Iris pigment epithelial cell (primary cell): ENCODE measurements at regions not wholly inside any gene's neighbourhood (a gene's known extent, or its start where the extent isn't known, plus 50 kb on each side); places are given as distances from the start of the nearest gene placed in this dataset.

Source experiments
- DNase-seq: peaks from one replicate; pipeline ENCODE4 v3.0.0-alpha.2; 2011; ENCODE audit warnings: low read depth

DNA sequence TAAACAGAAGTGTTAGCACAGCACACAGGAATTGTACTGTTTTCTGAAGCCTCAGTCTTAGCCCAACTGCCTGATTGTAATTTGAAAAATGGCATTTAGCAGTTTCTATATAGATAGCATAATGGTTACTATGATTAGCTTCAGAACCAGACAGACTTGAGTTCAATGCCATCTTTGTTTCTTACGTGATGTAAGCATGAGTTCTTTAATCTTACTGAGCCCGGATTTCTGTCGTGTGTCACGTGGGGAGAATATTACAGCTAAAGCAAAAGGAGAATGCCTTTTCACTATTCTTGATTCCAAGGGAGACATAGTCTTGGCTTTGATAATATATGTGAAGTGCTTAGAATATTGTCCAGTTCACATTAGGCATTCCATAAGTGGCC is 407.3 kb downstream of the STIM2 start:
- DNase-seq: no peak

GRCh38 chr4:27270435-27270834 is 409.8 kb downstream of the STIM2 start:
- no peak for DNase-seq

GRCh38 chr4:27271555-27271954 is 410.9 kb downstream of the STIM2 start:
- DNase-seq: no peak

DNA sequence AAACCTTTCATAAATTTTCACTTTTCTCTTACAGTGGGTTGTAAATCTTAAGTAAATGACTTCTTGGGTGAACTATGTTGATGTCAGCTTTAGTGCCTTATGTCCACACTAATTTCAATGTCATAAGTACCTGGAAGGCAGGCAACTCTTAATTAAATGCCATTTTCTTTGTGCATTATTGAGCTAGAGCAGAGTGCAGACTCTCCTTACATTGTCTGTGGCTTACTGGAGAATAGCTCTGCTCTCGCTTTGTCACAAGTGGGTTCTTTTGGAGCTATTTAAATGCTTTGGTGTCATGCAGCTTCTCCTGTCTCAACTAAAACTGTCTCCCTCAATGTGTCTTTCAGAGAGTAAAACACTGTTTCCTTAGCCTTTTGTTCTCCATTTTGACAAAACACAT is 411.6 kb downstream of the STIM2 start:
- no peak for DNase-seq

- no peak for DNase-seq
Observed at GRCh38 chr4:27276307-27277073, 415.8 kb downstream of the STIM2 start.

GRCh38 chr4:27278615-27279375 is 418.2 kb downstream of the STIM2 start:
- DNase-seq: peak; percentile 9

- DNase-seq: no peak
Observed at GRCh38 chr4:27288496-27288895, 427.9 kb downstream of the STIM2 start.

DNA sequence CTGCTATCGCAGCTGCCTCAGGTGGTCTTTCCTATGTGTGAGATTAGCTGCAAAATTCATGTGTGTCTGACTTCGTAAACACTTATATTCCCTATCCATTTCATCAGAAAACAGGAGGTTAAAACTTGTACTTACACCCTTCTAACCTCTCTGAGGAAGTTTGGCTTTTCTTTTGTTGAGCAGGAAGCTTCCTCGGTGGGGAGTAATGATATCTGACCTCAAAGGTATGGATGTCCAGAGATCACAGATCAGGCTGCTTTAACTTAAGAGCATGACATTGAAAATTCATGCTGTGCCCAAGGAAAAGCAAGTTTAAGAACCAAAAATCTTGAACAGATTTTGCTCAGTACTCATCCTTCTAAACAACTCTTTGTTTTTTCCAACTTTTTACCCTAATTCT is 429.1 kb downstream of the STIM2 start:
- DNase-seq: no peak

- no peak for DNase-seq
Observed at GRCh38 chr4:27293831-27294230, 433.2 kb downstream of the STIM2 start.

GRCh38 chr4:27304751-27305150 is 444.1 kb downstream of the STIM2 start:
- DNase-seq: no peak

GRCh38 chr4:27305246-27305645 is 444.6 kb downstream of the STIM2 start:
- no peak for DNase-seq

DNA sequence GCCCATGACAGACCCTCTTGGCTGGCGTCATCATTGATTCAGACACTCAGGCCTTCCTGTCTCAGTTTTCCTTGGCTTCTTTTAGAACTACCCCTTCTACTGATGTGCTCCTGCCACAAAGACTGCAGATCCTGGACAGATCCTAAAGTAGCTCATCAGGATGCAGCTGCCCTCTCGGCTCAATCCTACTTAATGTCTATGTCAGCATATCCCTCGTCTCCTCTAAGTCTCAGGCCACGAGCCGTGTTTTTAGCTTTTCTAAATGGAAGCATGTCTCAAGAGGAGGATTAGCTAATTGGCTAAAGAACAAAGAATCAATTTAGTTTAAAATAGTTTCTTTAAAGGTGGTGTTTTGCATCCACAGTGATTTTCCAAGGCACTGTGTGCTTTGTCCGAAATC is 447.7 kb downstream of the STIM2 start:
- DNase-seq: no peak

- no peak for DNase-seq
Observed at GRCh38 chr4:27315625-27316024, 455.0 kb downstream of the STIM2 start.

DNA sequence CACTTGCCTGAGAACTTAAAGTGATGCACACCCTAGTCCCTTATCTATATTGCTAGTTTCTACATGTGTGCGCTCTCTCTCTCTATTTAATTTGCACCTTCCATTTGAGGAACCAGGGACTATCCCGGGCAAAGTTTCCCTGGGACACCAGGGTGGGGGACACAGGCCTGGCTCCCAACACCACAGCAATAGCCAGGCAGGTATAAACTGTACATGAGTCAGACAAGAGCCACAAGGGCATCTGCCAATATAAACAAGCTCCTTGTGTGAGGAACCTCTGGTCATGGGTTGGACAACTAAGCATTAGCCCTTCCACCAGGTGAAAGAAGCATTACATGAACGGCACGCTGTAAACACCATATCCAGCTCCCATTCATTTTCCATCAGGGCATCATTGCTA is 455.5 kb downstream of the STIM2 start:
- no peak for DNase-seq

- peak; percentile 1 for DNase-seq
Observed at GRCh38 chr4:27318740-27319139, 458.1 kb downstream of the STIM2 start.

DNA sequence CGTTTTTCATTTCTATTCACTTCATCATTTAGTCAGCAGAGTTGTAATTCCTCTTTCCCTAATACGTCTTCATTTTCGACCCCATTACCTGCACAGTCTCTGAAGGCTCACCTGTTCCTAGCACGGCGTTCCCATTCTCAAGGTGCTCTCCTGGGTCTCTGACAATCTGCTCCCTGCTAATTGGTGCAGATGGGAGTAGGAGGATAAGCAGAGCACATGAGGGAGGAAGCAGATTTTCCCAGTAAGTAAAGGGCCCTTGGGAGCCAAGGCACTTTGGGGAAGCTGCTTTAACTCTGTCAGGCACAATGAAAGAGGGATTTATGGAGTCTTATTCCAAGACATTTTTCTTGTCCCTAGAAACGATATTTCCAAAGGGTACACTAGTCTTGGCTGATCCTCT is 466.4 kb downstream of the STIM2 start:
- DNase-seq: no peak

- DNase-seq: no peak
Observed at GRCh38 chr4:27327421-27328181, 467.0 kb downstream of the STIM2 start.

DNA sequence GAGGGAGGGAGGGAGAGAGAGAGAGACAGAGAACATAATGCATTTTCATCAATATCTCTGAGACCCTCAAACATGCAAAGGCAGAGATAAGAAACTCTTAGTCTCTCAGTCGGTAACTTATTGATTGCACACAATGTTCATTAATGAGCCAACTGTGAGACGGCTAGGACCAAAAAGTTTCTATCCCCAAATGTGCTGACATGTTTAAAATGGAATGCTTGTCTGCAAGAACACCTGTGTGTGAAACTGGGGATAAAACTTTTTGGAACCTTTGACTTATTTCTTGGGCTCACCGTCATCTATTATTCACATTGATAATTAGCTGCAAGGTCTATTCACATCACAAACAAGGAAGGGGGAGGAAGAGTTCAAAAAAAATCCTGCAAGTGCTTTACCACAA is 477.9 kb downstream of the STIM2 start:
- DNase-seq: no peak

GRCh38 chr4:27343411-27343810 is 482.8 kb downstream of the STIM2 start:
- no peak for DNase-seq

DNA sequence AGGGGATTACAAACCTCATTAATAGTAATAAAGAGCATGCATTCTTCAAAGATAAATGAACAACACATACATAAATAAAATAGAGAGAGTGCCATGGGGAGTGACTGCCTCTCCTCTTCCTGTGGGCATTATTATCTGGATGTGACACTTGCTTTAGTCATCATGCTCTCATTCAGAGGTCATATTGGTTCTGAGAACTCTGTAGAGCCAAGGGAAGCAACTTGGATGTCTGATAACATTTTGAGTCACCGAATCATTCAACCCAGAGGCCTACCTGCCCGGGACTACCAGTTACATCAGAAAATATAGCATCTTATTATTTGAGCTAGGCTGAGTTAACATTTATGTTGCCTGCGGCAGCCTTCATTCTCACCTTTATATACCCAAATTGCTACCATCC is 489.5 kb downstream of the STIM2 start:
- peak; percentile 3 for DNase-seq

GRCh38 chr4:27357283-27357682 is 496.6 kb downstream of the STIM2 start:
- DNase-seq: peak; percentile 1

- DNase-seq: no peak
Observed at GRCh38 chr4:27358269-27358668, 497.6 kb downstream of the STIM2 start.

DNA sequence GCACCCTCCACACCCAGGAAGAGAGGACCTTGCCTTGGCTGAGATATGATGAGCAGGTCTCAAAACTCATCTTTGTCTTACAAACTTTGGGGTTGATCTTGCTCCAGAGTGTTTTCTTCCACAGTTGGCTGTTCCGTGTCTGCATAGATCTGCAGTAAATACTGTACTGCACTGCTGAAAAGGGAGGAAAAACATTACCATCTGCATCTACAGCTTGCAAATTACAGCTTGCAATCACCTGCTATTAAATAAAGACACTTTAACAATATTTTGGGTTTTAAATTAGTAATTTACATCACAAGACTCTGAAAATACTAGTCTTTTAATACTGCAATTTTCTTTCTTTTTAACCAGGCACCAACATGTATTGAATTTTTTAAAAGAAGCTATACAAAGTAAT is 499.5 kb downstream of the STIM2 start:
- no peak for DNase-seq
